Testis (tissue), 2 donors: ENCODE measurements at regions not wholly inside any gene's neighbourhood (a gene's known extent, or its start where the extent isn't known, plus 50 kb on each side); places are given as distances from the start of the nearest gene placed in this dataset.

Experiments used
- POLR2A ChIP-seq: fragments of 450-650 bp; IDR thresholded peaks from one replicate; pipeline ENCODE4 v1.6.1; 2017; ENCODE audit warnings: antibody characterized with exemption, mild to moderate bottlenecking, moderate library complexity
- TF ChIP-seq, protein P1 (sequence below), 3 experiments: fragments of 450-650 bp in 2 of 3; fragments of 200-600 bp in 1 of 3; sonication (generic) in 1 of 3; IDR thresholded peaks; one replicate each; pipeline ENCODE4 v1.5.1; 2016 to 2019; ENCODE audit warnings: antibody characterized with exemption in 3 of 3, mild to moderate bottlenecking in 2 of 3, moderate library complexity in 1 of 3

DNA sequence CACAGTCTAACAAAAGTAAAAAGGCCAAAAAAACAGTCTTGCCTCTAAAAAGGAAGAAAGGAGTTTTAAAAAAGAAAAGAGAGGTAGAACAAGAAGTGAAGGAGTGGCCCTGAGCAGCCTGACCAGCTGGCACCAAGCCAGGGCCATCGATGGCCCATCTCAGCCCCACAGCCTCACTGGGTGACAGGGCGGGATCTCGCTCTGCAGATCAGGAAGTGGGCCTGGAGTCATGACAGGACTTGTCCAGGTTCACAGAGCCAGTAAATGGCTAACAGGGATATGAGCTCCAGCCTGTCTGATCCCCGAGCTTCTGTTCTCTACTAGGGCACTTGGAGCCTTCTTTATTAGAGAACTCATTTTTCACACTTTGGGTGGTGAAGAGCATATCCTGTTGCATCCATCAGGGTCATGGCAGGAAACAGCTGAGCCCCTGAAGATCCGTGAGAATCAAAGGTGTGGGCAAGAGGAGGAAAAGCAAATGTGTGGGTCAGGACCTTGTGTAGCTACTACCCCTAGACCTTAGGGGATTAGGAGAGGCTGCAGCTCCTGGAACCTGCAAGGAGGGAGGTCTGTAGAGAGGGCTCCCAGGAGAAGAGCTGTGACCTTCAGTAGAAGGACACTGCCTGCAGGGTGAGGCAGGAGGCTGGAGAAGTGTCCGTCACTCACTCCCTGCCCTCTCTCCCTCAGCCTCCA lies 299.0 kb upstream of the MSX2 start:
- TF ChIP-seq, protein P1, sequence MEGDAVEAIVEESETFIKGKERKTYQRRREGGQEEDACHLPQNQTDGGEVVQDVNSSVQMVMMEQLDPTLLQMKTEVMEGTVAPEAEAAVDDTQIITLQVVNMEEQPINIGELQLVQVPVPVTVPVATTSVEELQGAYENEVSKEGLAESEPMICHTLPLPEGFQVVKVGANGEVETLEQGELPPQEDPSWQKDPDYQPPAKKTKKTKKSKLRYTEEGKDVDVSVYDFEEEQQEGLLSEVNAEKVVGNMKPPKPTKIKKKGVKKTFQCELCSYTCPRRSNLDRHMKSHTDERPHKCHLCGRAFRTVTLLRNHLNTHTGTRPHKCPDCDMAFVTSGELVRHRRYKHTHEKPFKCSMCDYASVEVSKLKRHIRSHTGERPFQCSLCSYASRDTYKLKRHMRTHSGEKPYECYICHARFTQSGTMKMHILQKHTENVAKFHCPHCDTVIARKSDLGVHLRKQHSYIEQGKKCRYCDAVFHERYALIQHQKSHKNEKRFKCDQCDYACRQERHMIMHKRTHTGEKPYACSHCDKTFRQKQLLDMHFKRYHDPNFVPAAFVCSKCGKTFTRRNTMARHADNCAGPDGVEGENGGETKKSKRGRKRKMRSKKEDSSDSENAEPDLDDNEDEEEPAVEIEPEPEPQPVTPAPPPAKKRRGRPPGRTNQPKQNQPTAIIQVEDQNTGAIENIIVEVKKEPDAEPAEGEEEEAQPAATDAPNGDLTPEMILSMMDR (IDR thresholded peaks at IDR 0.05) = no peak
- TF ChIP-seq POLR2A = no peak
